ENCODE measurements at regions not wholly inside any gene's neighbourhood (a gene's known extent, or its start where the extent isn't known, plus 50 kb on each side); places are given as distances from the start of the nearest gene placed in this dataset.
"Not testable (repeated sequence)": the region's sequence is repeated elsewhere in the genome, so short reads cannot be mapped to it uniquely, and the experiment has no call there.

- no peak for DNase-seq
Observed at GRCh38 chr2:48045613-48046012, 139.3 kb upstream of the FBXO11 start.

GRCh38 chr2:48048476-48049171, 142.3 kb upstream of the FBXO11 start:
- DNase-seq: no peak

GRCh38 chr2:48049371-48049770, 143.1 kb upstream of the FBXO11 start:
- no peak for DNase-seq

GRCh38 chr2:48050711-48051110, 144.4 kb upstream of the FBXO11 start:
- DNase-seq: no peak

GRCh38 chr2:48059975-48060374, 153.7 kb upstream of the FBXO11 start:
- no peak for DNase-seq

- DNase-seq: not testable (repeated sequence)
Observed at GRCh38 chr2:48061656-48062055, 155.4 kb upstream of the FBXO11 start.

- no peak for DNase-seq
Observed at GRCh38 chr2:48065096-48065495, 158.8 kb upstream of the FBXO11 start.

- DNase-seq: no peak
Observed at GRCh38 chr2:48066000-48066399, 159.7 kb upstream of the FBXO11 start.

GRCh38 chr2:48069769-48070168, 163.5 kb upstream of the FBXO11 start:
- DNase-seq: no peak

- no peak for DNase-seq
Observed at GRCh38 chr2:48070415-48070814, 164.1 kb upstream of the FBXO11 start.

GRCh38 chr2:48072583-48072982, 166.3 kb upstream of the FBXO11 start:
- no peak for DNase-seq

- DNase-seq: no peak
Observed at GRCh38 chr2:48075631-48076030, 169.3 kb upstream of the FBXO11 start.

GRCh38 chr2:48080534-48081316, 174.4 kb upstream of the FBXO11 start:
- DNase-seq: no peak

GRCh38 chr2:48081317-48081628, 175.0 kb upstream of the FBXO11 start:
- DNase-seq: no peak

- no peak for DNase-seq
Observed at GRCh38 chr2:48085888-48086287, 179.6 kb upstream of the FBXO11 start.

- DNase-seq: no peak
Observed at GRCh38 chr2:48088994-48089393, 182.7 kb upstream of the FBXO11 start.

GRCh38 chr2:48089644-48090043, 183.3 kb upstream of the FBXO11 start:
- DNase-seq: no peak

GRCh38 chr2:48092846-48093803, 186.8 kb upstream of the FBXO11 start:
- no peak for DNase-seq

- DNase-seq: not testable (repeated sequence)
Observed at GRCh38 chr2:48096765-48097164, 190.5 kb upstream of the FBXO11 start.

GRCh38 chr2:48098539-48098938, 192.2 kb upstream of the FBXO11 start:
- DNase-seq: no peak

GRCh38 chr2:48104418-48104817, 198.1 kb upstream of the FBXO11 start:
- DNase-seq: no peak

- DNase-seq: no peak
Observed at GRCh38 chr2:48105848-48106247, 199.6 kb upstream of the FBXO11 start.

- DNase-seq: no peak
Observed at GRCh38 chr2:48107326-48107925, 201.1 kb upstream of the FBXO11 start.
